ENCODE measurements at regions not wholly inside any gene's neighbourhood (a gene's known extent, or its start where the extent isn't known, plus 50 kb on each side); places are given as distances from the start of the nearest gene placed in this dataset.

GRCh38 chr5:3181671-3182070 is 414.0 kb upstream of the IRX1 start:
- TF ChIP-seq, protein P1, sequence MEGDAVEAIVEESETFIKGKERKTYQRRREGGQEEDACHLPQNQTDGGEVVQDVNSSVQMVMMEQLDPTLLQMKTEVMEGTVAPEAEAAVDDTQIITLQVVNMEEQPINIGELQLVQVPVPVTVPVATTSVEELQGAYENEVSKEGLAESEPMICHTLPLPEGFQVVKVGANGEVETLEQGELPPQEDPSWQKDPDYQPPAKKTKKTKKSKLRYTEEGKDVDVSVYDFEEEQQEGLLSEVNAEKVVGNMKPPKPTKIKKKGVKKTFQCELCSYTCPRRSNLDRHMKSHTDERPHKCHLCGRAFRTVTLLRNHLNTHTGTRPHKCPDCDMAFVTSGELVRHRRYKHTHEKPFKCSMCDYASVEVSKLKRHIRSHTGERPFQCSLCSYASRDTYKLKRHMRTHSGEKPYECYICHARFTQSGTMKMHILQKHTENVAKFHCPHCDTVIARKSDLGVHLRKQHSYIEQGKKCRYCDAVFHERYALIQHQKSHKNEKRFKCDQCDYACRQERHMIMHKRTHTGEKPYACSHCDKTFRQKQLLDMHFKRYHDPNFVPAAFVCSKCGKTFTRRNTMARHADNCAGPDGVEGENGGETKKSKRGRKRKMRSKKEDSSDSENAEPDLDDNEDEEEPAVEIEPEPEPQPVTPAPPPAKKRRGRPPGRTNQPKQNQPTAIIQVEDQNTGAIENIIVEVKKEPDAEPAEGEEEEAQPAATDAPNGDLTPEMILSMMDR (IDR thresholded peaks at IDR 0.05) = no peak
- TF ChIP-seq POLR2AphosphoS5 (IDR thresholded peaks at IDR 0.05) = no peak
- TF ChIP-seq POLR2A (IDR thresholded peaks at IDR 0.05) = no peak

All from transverse colon (tissue), 4 donors.